ENCODE measurements at regions not wholly inside any gene's neighbourhood (a gene's known extent, or its start where the extent isn't known, plus 50 kb on each side); places are given as distances from the start of the nearest gene placed in this dataset.

DNA sequence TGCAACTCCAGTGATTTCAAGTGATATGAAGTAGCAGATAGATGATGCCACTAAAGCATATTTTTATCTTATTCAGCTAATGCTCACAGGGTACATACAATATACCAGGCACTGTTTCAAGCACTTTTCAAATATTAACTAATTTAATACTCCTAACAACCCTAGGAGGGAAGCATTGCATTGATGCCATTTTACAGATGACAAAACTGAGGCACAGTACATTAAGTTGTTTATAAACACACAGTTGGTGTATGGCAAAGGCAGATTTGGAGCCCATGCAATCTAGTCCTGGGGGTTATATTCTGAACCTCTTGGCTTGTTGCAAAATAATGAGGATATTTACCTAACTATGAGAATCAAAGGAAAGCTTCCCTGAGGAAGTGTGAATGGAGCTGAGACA lies 371.0 kb downstream of the SFMBT2 start:
- DNase-seq: no peak
- no peak overlapping the region for H2BK5ac ChIP-seq (ENCODE audit: insufficient read length, low read length)
- no peak overlapping the region for H4K5ac ChIP-seq (ENCODE audit: insufficient read length, low read depth, low read length)
- H3K9ac ChIP-seq (ENCODE audit: extremely low read depth, insufficient read length, low read length): no peak overlapping the region
- no peak overlapping the region for H4K91ac ChIP-seq (ENCODE audit: insufficient read length, low read depth, low read length)
- H3K4me2 ChIP-seq (ENCODE audit: insufficient read depth, insufficient read length, low read length): no peak overlapping the region
- H3K27me3 Mint-ChIP-seq (ENCODE audit: low read depth): peaks cover 2% of the 10 kb centered on the region
- H2AFZ ChIP-seq (ENCODE audit: low read length): no peak overlapping the region
- TF ChIP-seq, protein P1, sequence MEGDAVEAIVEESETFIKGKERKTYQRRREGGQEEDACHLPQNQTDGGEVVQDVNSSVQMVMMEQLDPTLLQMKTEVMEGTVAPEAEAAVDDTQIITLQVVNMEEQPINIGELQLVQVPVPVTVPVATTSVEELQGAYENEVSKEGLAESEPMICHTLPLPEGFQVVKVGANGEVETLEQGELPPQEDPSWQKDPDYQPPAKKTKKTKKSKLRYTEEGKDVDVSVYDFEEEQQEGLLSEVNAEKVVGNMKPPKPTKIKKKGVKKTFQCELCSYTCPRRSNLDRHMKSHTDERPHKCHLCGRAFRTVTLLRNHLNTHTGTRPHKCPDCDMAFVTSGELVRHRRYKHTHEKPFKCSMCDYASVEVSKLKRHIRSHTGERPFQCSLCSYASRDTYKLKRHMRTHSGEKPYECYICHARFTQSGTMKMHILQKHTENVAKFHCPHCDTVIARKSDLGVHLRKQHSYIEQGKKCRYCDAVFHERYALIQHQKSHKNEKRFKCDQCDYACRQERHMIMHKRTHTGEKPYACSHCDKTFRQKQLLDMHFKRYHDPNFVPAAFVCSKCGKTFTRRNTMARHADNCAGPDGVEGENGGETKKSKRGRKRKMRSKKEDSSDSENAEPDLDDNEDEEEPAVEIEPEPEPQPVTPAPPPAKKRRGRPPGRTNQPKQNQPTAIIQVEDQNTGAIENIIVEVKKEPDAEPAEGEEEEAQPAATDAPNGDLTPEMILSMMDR (conservative IDR thresholded peaks at IDR 0.05): no peak
- no peaks in the 10 kb centered on the region for H3K79me2 ChIP-seq (ENCODE audit: insufficient read depth, low read length)
- H3K9me3 ChIP-seq (ENCODE audit: control insufficient read depth, low read depth, low read length): no peaks in the 10 kb centered on the region
- no peak overlapping the region for H3K14ac ChIP-seq (ENCODE audit: insufficient read depth, low read length)
- H3K27ac Mint-ChIP-seq: no peak overlapping the region
- no peak overlapping the region for H3K4ac ChIP-seq (ENCODE audit: low read depth, low read length)
- H3K18ac ChIP-seq (ENCODE audit: insufficient read length, low read depth, low read length): no peak overlapping the region
- H3K23me2 ChIP-seq (ENCODE audit: insufficient read length, low read depth, low read length, poor library complexity, severe bottlenecking): no peaks in the 10 kb centered on the region
- no peak overlapping the region for H3K27ac ChIP-seq (ENCODE audit: insufficient read length, low read depth, low read length)
- H3T11ph ChIP-seq (ENCODE audit: low read length): no peak overlapping the region
- no peak overlapping the region for H3K4me3 Mint-ChIP-seq
- H4K20me1 ChIP-seq (ENCODE audit: control insufficient read depth, insufficient read depth, insufficient read length): no peaks in the 10 kb centered on the region
- H2BK12ac ChIP-seq (ENCODE audit: insufficient read length, low read depth, low read length): no peak overlapping the region
- no peak overlapping the region for H4K8ac ChIP-seq (replicated peaks; ENCODE audit: insufficient read length, low read depth, low read length)
- no peak overlapping the region for H2BK15ac ChIP-seq (ENCODE audit: low read depth, low read length)
- no peak overlapping the region for H2BK120ac ChIP-seq (ENCODE audit: low read depth, low read length, poor library complexity, severe bottlenecking)
- H3K27me3 ChIP-seq (ENCODE audit: insufficient read depth, low read length): no peaks in the 10 kb centered on the region
- H3K23ac ChIP-seq (ENCODE audit: insufficient read length, low read depth, low read length): no peak overlapping the region
- H3K79me1 ChIP-seq (ENCODE audit: insufficient read depth, low read depth, low read length, poor library complexity, severe bottlenecking): no peaks in the 10 kb centered on the region
- no peaks in the 10 kb centered on the region for H3K9me3 Mint-ChIP-seq
- no peaks in the 10 kb centered on the region for H3K36me3 Mint-ChIP-seq (ENCODE audit: insufficient read depth in 1 of 3, low read depth in 3 of 3)
- H3K4me1 Mint-ChIP-seq: peaks cover 0 to 5% of the 10 kb centered on the region in 2 experiments; a peak in 2 of 4 replicates
- H2AK5ac ChIP-seq (ENCODE audit: insufficient read length, low read length): no peak overlapping the region
- no peaks in the 10 kb centered on the region for H3K4me1 ChIP-seq (ENCODE audit: insufficient read depth, low read length)
- no peak overlapping the region for H3K56ac ChIP-seq (ENCODE audit: insufficient read length, low read depth, low read length)
- no peak overlapping the region for H2BK20ac ChIP-seq (ENCODE audit: low read depth, low read length, poor library complexity, severe bottlenecking)

All from H9 (cell line).